GM23338 (cell line): ENCODE measurements at regions not wholly inside any gene's neighbourhood (a gene's known extent, or its start where the extent isn't known, plus 50 kb on each side); places are given as distances from the start of the nearest gene placed in this dataset.

Source experiments
- ATAC-seq: fragments of 200-7000 bp; cut with Tn5 transposase; 3 replicates; pipeline ENCODE4 v1.9.1; 2020
- DNase-seq: peaks from one replicate; pipeline ENCODE4 v3.0.0-alpha.2; 2015; ENCODE audit warnings: low spot score
- H2AFZ ChIP-seq: fragments of 200-600 bp; sonication (generic); 2 replicates; pipeline ENCODE4 v1.8.0; 2016; ENCODE audit warnings: antibody characterized with exemption, mild to moderate bottlenecking, moderate library complexity
- H3F3A ChIP-seq: fragments of 200-600 bp; sonication (generic); replicated peaks from 2 replicates; pipeline ENCODE4 v1.8.0; 2017; ENCODE audit warnings: antibody characterized with exemption, mixed run types, low read depth
- H3K27ac ChIP-seq: fragments of 200-600 bp; sonication (generic); 2 replicates; pipeline ENCODE4 v1.6.1; 2016; ENCODE audit warnings: low read depth
- H3K27me3 ChIP-seq: fragments of 200-600 bp; sonication (generic); 2 replicates; pipeline ENCODE4 v1.8.0; 2016; ENCODE audit warnings: mild to moderate bottlenecking, mixed run types, moderate library complexity; ENCODE audit not compliant: insufficient read depth
- H3K36me3 ChIP-seq: fragments of 200-600 bp; sonication (generic); 2 replicates; pipeline ENCODE4 v1.8.0; 2016; ENCODE audit warnings: mild to moderate bottlenecking; ENCODE audit not compliant: insufficient read depth
- H3K4me1 ChIP-seq: fragments of 200-600 bp; sonication (generic); 2 replicates; pipeline ENCODE4 v1.8.0; 2016; ENCODE audit warnings: mild to moderate bottlenecking, moderate library complexity; ENCODE audit not compliant: insufficient read depth
- H3K4me2 ChIP-seq: fragments of 200-600 bp; sonication (generic); 2 replicates; pipeline ENCODE4 v1.7.1; 2017; ENCODE audit warnings: mixed run types
- H3K4me3 ChIP-seq: fragments of 200-600 bp; sonication (generic); 2 replicates; pipeline ENCODE4 v1.6.1; 2016; ENCODE audit warnings: mixed run types
- H3K79me2 ChIP-seq: fragments of 200-600 bp; sonication (generic); replicated peaks from 2 replicates; pipeline ENCODE4 v1.8.0; 2017; ENCODE audit warnings: mild to moderate bottlenecking; ENCODE audit not compliant: insufficient read depth
- H3K9me2 ChIP-seq: fragments of 200-600 bp; sonication (generic); 2 replicates; pipeline ENCODE4 v1.8.0; 2017; ENCODE audit not compliant: insufficient read depth
- H4K20me1 ChIP-seq: fragments of 200-600 bp; sonication (generic); replicated peaks from 2 replicates; pipeline ENCODE4 v1.8.0; 2017; ENCODE audit warnings: mild to moderate bottlenecking; ENCODE audit not compliant: insufficient read depth
- H3K27ac Mint-ChIP-seq: 2 replicates; pipeline ENCODE4 v1.8.0; 2020; ENCODE audit warnings: inconsistent platforms, mild to moderate bottlenecking, moderate library complexity, mixed read lengths
- H3K27me3 Mint-ChIP-seq: 3 replicates; pipeline ENCODE4 v1.8.0; 2022; ENCODE audit warnings: low read depth, mild to moderate bottlenecking, moderate library complexity, mixed read lengths, inconsistent platforms; ENCODE audit not compliant: insufficient read depth, poor library complexity
- H3K36me3 Mint-ChIP-seq: 3 replicates; pipeline ENCODE4 v1.8.0; 2021; ENCODE audit warnings: low read depth, mild to moderate bottlenecking, inconsistent platforms, moderate library complexity, mixed read lengths
- H3K4me1 Mint-ChIP-seq: 3 replicates; pipeline ENCODE4 v1.8.0; 2020; ENCODE audit warnings: mild to moderate bottlenecking, inconsistent platforms, mixed read lengths
- H3K4me3 Mint-ChIP-seq: 3 replicates; pipeline ENCODE4 v1.8.0; 2021; ENCODE audit warnings: moderate library complexity, mild to moderate bottlenecking, inconsistent platforms, mixed read lengths
- H3K9me3 Mint-ChIP-seq: 3 replicates; pipeline ENCODE4 v1.8.0; 2020; ENCODE audit warnings: moderate library complexity, mild to moderate bottlenecking, inconsistent platforms, mixed read lengths
- CREB1 ChIP-seq: fragments of 250-450 bp; sonication (Bioruptor Pico); IDR thresholded peaks from 2 replicates; pipeline ENCODE4 v1.5.0; 2020; ENCODE audit warnings: low read depth, mild to moderate bottlenecking, moderate library complexity
- CTCF ChIP-seq, 2 experiments: fragments of 200-600 bp in 1 of 2; sonication (generic) in 1 of 2; conservative IDR thresholded peaks; 2 replicates each; pipeline versions ENCODE4 v1.5.1 to v1.6.1; 2016 to 2017; ENCODE audit warnings: antibody characterized with exemption in 2 of 2, low read depth in 2 of 2, mild to moderate bottlenecking in 2 of 2, moderate library complexity in 1 of 2
- EZH2 ChIP-seq: fragments of 200-600 bp; sonication (generic); IDR thresholded peaks from one replicate; pipeline ENCODE4 v1.8.0; 2017; ENCODE audit warnings: antibody characterized with exemption, mild to moderate bottlenecking, low read depth; ENCODE audit not compliant: unreplicated experiment
- EZH2phosphoT487 ChIP-seq: fragments of 200-600 bp; sonication (generic); IDR thresholded peaks from one replicate; pipeline ENCODE4 v1.8.1; 2018; ENCODE audit warnings: antibody characterized with exemption; ENCODE audit not compliant: unreplicated experiment
- JUNB ChIP-seq: IDR thresholded peaks from one replicate; pipeline ENCODE4 v1.6.1; 2016; ENCODE audit warnings: antibody characterized with exemption; ENCODE audit not compliant: unreplicated experiment
- NANOG ChIP-seq: IDR thresholded peaks from 2 replicates; pipeline ENCODE4 v1.6.1; 2016; ENCODE audit warnings: antibody characterized with exemption, borderline replicate concordance
- POLR2AphosphoS5 ChIP-seq: IDR thresholded peaks from 2 replicates; pipeline ENCODE4 v1.6.1; 2016; ENCODE audit warnings: antibody characterized with exemption, low read depth
- STAT1 ChIP-seq: IDR thresholded peaks from one replicate; pipeline ENCODE4 v1.6.1; 2016; ENCODE audit warnings: antibody characterized with exemption; ENCODE audit not compliant: unreplicated experiment
- ZNF114 ChIP-seq: fragments of 250-450 bp; sonication (Bioruptor Pico); IDR thresholded peaks from 2 replicates; pipeline ENCODE4 v1.5.0; 2020; ENCODE audit warnings: mild to moderate bottlenecking, moderate library complexity
- ZNF331 ChIP-seq: fragments of 250-450 bp; sonication (Bioruptor Pico); IDR thresholded peaks from 2 replicates; pipeline ENCODE4 v1.5.0; 2020; ENCODE audit warnings: low read depth, mild to moderate bottlenecking, moderate library complexity
- ZNF462 ChIP-seq: fragments of 250-450 bp; sonication (Bioruptor Pico); IDR thresholded peaks from 2 replicates; pipeline ENCODE4 v1.5.0; 2020; ENCODE audit warnings: mild to moderate bottlenecking, moderate library complexity

- Mint-ChIP-seq H3K36me3 (no peaks in the 10 kb centered on the region; the same call in 2 of the 3 replicates), H3K27ac (no peak overlapping the region), H3K4me1 (peaks cover under 1% of the 10 kb centered on the region; the same call in 2 of the 3 replicates), H3K9me3 (peaks cover 12% of the 10 kb centered on the region), H3K4me3 (no peak overlapping the region), H3K27me3 (peaks cover 2% of the 10 kb centered on the region)
- H3F3A ChIP-seq, result no peaks in the 10 kb centered on the region
- ATAC-seq (no peak), DNase-seq (no peak)
- H3K4me2 ChIP-seq, result no peak overlapping the region
- TF ChIP-seq EZH2phosphoT487 (no peak), CREB1 (CRISPR knock-in tag) (no peak), ZNF331 (CRISPR knock-in tag) (no peak), ZNF114 (CRISPR knock-in tag) (no peak), CTCF (conservative IDR thresholded peaks at IDR 0.05; ENCODE audit: low read depth in 2 of 2) (no peak)
- H3K4me1 ChIP-seq, result no peaks in the 10 kb centered on the region
- H2AFZ ChIP-seq, result no peak overlapping the region
- no peaks in the 10 kb centered on the region for H3K36me3 ChIP-seq
- H3K27me3 ChIP-seq, result no peaks in the 10 kb centered on the region
- H3K9me2 ChIP-seq, result peaks cover 3% of the 10 kb centered on the region; the same call in 1 of the 2 replicates
- no peaks in the 10 kb centered on the region for H4K20me1 ChIP-seq
- no peaks in the 10 kb centered on the region for H3K79me2 ChIP-seq
- H3K4me3 ChIP-seq, result no peak overlapping the region
- no peak overlapping the region for H3K27ac ChIP-seq
Observed at GRCh38 chr2:2738684-2739083, 407.6 kb upstream of the MYT1L start.

GRCh38 chr2:2738276-2738675, 407.2 kb upstream of the MYT1L start:
- H2AFZ ChIP-seq, result no peak overlapping the region
- Mint-ChIP-seq H3K4me1 (no peaks in the 10 kb centered on the region; the same call in 1 of the 3 replicates), H3K9me3 (peaks cover 12% of the 10 kb centered on the region), H3K27me3 (peaks cover 2% of the 10 kb centered on the region), H3K4me3 (no peak overlapping the region), H3K36me3 (no peaks in the 10 kb centered on the region; the same call in 2 of the 3 replicates), H3K27ac (no peak overlapping the region)
- no peak overlapping the region for H3K4me3 ChIP-seq
- H3F3A ChIP-seq, result no peaks in the 10 kb centered on the region
- peaks cover 3% of the 10 kb centered on the region; the same call in 1 of the 2 replicates for H3K9me2 ChIP-seq
- H3K4me2 ChIP-seq, result no peak overlapping the region
- no peak overlapping the region for H3K27ac ChIP-seq
- no peaks in the 10 kb centered on the region for H3K4me1 ChIP-seq
- H3K27me3 ChIP-seq, result no peaks in the 10 kb centered on the region
- ATAC-seq (no peak), DNase-seq (no peak)
- no peaks in the 10 kb centered on the region for H3K79me2 ChIP-seq
- no peaks in the 10 kb centered on the region for H3K36me3 ChIP-seq
- H4K20me1 ChIP-seq, result no peaks in the 10 kb centered on the region
- no peak for TF ChIP-seq POLR2AphosphoS5
- no peak for TF ChIP-seq EZH2
- TF ChIP-seq ZNF462 (CRISPR knock-in tag), result no peak
- TF ChIP-seq JUNB, result no peak
- no peak for TF ChIP-seq NANOG
- TF ChIP-seq CTCF (conservative IDR thresholded peaks at IDR 0.05; ENCODE audit: low read depth in 2 of 2), result no peak
- TF ChIP-seq STAT1, result no peak
